Epidermal melanocyte (primary cell): ENCODE measurements at regions not wholly inside any gene's neighbourhood (a gene's known extent, or its start where the extent isn't known, plus 50 kb on each side); places are given as distances from the start of the nearest gene placed in this dataset.

Source experiments
- DNase-seq: peaks from one replicate; pipeline ENCODE4 v3.0.0; 2011; ENCODE audit warnings: low spot score; ENCODE audit not compliant: insufficient read length

- no peak for DNase-seq
Measured at GRCh38 chr11:69986440-69986787, 91.7 kb upstream of the ANO1 start.

GRCh38 chr11:69986830-69987229 is 91.3 kb upstream of the ANO1 start:
- DNase-seq = no peak

DNA sequence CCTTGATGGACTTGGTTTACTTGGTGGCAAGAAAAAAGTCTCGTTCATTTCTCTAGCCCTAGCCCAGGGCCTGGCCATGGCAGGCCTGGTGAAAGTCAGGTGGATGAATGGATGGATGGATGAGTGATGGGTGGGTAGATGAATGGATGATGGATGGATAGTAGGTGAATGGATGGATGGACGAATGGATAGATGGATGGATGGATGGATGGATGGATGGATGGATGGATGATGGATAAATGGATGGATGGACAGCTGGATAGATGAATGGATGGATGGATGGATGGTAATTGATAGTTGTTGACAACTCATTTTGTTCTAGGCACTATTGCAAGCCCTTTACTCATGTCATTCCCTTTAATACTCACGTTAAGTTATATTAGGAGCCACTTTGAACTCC is 86.1 kb upstream of the ANO1 start:
- no peak for DNase-seq

DNA sequence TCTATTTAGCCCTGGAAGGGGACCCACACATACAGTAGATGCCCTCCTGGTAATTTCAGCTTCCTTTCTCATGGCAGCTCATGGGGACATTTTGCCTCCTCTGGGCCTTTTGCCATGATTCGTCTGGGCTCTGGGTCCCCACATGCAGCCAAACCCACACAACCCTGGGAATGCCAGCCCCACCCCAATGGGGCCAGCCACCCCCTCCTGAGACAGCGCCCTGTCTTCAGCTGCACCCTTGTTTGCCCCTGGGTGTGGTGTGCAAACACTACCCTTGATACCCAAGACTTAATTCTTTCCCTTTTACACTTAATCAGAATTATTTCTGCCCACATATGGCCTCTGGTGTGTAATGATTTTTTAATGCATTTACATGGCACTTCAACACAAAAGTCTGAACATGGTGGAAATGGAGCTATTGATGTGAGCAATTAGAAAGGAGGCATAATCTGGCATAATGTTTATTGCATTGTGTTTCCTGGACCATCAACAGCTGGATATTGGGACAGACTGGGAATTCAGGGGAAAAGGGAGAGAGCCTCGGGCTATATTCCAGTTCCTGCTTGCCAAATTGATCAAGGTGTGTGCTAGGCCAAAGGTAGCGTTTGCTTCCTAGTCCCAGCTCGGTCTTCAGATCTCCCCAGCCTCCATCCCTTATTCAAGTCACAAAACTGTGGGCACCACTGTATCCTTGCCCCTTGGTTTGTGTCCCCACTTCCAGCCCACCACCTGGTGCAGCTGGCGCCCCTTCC is 85.0 kb upstream of the ANO1 start:
- DNase-seq = no peak

- DNase-seq = no peak
Measured at GRCh38 chr11:69994810-69995209, 83.3 kb upstream of the ANO1 start.

GRCh38 chr11:69995697-69996096 is 82.4 kb upstream of the ANO1 start:
- DNase-seq = no peak

DNA sequence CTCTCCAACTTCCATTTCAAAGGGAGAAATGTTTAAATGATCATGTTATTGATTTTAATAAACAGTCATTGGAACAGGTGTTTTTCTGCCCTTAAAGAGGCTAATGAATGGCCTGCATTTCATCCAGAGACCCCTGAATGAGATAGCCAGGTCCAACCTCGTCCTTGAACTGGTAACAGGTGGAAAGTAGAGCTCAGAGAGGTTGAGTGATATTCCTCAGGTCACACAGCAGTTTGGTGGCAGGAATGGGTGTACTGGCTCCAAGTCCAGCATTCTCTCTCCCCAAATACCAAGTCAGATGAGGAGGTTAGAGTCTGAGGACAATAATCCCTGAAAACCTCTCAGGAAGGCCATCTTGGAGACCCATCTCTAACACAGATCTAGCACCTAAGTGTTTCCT is 81.7 kb upstream of the ANO1 start:
- DNase-seq = no peak

- no peak for DNase-seq
Measured at GRCh38 chr11:69997352-69997751, 80.8 kb upstream of the ANO1 start.

DNA sequence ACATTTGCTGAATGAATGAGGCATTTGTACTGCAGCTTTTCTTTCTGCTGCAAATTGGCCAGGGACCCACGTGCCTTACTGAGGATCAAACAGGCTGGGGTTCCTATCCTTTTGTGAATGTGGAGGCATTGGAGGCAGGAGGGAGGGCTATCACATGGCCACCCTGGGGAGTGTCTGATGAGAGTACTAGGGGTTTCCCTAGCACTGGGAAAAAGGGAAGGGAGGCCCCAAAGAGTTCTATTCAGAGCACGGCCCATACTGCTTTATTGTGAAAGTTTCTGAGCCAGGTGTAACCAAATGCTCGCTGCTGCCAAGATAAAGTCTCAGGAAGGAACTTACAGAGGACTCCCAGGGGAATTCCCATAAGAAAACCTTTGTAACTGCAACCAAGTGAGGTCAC is 78.4 kb upstream of the ANO1 start:
- DNase-seq = no peak

- no peak for DNase-seq
Measured at GRCh38 chr11:70000228-70000627, 77.9 kb upstream of the ANO1 start.

GRCh38 chr11:70001246-70001645 is 76.9 kb upstream of the ANO1 start:
- DNase-seq = no peak

DNA sequence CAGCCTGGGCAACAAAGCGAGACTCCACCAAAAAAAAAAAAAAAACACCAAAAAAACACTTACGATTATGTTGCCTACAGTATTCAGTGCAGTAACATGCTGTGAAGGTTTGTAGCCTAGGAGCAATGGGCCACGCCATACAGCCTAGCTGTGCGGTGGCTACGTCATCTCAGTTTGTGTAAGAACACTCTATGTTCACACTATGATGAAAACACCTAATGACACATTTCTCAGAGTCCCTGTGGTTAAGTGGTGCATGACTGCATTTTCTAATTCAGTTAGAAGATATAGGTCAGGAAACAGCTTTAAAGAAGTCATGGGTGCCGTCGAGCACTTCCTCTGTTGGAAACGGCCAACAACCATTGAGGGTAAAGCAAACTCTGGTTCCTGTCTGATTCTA is 75.7 kb upstream of the ANO1 start:
- DNase-seq = no peak

DNA sequence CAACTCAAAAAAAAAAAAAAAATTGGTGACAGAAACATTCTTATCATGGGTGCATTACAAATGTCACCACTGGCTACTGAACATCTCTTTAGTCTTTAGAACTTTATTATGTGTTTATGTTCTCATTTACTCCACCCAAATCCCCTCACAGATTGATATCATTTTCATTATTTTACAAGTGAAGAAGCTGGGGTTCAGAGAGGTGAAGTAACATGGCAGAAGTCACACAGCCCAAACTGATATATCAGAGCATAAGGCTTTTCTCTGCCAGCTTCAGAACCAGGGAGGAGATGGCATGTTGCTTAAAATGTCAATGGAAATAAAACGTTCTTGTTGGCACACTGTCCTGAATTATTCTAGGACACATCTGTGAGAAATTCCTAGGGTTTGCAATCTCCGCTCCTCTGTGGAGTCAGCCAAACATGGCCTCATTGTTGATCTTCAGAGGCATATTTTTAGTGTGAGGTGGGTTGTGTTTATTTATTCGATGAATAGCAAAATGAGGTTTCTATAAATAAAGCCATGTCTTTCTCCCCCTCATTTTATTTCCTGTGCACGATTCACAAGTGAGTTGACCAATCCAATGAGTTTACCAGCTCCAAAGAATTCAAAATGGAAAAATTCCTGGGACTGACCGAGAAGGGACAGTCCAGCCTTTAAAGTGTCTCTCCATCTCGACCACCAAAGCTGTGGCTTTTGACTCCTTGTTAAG is 72.9 kb upstream of the ANO1 start:
- DNase-seq = peak; percentile 68

DNA sequence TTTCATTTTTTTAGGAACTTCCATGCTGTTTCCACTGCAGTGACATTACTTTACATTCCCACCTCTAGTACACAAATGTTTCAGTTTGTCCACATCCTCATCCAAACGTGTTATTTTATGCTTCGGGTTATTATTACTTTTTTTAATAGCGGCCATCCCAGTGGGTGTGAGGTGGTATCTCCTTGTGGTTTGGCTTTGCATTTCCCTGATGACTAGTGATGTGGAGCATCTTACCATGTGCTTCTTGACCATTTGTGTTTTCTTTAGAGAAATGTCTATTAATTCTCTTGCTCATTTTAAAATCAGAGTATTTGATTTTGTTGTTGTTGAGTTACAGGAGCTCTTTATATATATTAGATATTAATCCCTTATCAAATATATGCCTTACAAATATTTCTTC is 70.3 kb upstream of the ANO1 start:
- DNase-seq = no peak

- DNase-seq = no peak
Measured at GRCh38 chr11:70010774-70011173, 67.3 kb upstream of the ANO1 start.

GRCh38 chr11:70012134-70012733 is 65.9 kb upstream of the ANO1 start:
- no peak for DNase-seq

GRCh38 chr11:70014291-70014690 is 63.8 kb upstream of the ANO1 start:
- no peak for DNase-seq

DNA sequence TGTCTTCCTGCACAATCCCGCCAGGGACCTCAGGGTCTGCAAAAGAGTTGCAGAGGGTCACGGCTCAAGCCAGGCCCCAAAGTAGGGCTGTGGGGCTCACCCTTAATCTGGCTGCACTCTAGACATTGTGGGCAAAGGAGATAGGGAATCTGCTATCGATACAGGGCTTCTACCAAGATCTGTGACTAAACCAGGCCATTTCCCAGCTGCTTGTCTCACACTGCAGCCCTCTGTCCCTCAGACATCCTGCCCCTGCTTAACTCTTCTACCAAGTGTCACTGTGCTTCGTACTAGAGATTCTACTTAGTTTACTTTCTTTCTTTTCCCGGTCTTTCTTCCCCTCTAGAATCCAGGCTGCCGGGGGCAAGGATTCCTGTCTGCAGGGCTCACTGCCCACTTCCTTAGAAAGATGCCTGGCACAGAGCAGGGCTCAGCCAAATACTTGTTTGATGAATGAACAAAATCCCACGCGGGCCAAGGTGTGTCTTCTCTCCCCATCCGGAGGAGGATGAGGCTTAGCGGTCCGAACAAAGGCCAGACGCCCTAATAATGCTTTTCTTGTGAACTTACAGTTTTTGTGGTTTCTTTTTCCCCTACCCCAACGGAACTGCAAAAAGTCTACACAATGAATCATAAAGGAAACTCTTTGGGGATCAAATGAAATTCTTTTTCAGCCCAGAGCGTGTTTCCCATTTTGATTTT is 61.3 kb upstream of the ANO1 start:
- DNase-seq = no peak

- DNase-seq = no peak
Measured at GRCh38 chr11:70018816-70019215, 59.3 kb upstream of the ANO1 start.

GRCh38 chr11:70019576-70020011 is 58.5 kb upstream of the ANO1 start:
- DNase-seq = no peak

DNA sequence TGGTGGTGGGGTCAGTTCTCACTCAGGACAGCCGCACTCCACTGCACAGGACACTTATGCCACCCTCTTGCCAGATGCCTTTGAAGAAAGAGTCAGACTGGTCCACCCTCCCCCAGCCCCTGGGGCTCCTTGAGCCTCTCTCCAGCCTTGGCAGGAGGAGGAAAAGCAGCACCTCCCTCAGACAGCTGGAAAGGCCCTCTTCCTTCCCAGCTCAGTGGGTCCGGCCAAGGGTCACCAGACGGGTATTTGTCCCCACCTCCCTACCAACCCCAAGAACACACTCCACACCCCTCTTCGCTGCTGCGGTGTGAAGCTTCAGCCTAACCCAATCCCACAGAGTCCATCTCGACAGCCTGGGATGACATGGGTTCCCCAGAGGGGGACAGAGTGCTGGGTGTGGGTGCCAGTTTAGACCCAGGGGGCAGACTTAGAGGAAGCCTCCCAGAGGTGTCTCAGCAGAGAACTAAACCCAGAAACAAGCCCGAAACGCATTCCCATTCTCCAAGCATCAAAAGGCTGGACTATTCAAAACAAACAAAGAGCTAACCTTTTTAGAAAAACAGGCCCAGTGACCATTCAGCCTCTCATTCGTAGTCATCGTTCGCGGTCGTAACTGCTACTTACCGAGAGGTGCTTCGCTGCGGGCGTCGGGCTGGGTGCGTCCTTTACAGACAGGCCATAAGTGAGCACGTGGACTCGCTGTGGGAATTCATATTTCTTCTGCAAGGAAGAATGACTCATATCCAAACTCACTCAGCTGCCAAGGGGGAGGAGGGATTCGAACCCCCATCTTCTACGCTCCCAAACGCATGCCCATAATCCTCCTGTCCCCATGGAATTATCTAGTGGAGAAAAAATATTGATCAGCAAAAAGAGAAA is 57.5 kb upstream of the ANO1 start:
- no peak for DNase-seq
